NCI-H226 (cell line): ENCODE measurements at regions not wholly inside any gene's neighbourhood (a gene's known extent, or its start where the extent isn't known, plus 50 kb on each side); places are given as distances from the start of the nearest gene placed in this dataset.
"Not testable (repeated sequence)": the region's sequence is repeated elsewhere in the genome, so short reads cannot be mapped to it uniquely, and the experiment has no call there.

ENCODE experiments used
- DNase-seq: peaks from one replicate; pipeline ENCODE4 v3.0.0-alpha.2; 2015

- DNase-seq, result no peak
These were observed 132.9 kb upstream of the APCDD1 start for GRCh38 chr18:10321576-10321975.

GRCh38 chr18:10322004-10322403 is 132.4 kb upstream of the APCDD1 start:
- DNase-seq, result no peak

- DNase-seq, result no peak
These were observed 132.0 kb upstream of the APCDD1 start for GRCh38 chr18:10322435-10322834.

DNA sequence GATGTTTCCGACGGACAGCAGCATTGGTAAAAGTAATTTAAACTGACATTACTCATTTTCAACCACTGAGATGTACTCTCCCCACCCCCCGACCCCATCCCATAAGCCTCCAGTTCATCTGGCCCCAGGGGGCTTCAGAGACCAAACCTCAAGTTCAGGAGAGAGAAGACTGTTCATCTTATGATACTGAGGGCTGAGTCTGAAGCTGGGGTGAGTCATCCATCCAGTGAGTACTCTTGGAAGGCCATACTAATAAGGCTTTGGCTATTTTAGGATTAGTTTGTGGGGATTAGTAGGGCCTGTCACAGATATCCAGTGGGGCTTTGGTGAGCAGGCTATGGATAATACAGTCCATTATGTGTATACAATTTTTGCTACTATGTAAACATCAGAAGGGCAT is 125.3 kb upstream of the APCDD1 start:
- DNase-seq, result no peak

GRCh38 chr18:10330428-10330827 is 124.0 kb upstream of the APCDD1 start:
- no peak for DNase-seq

DNA sequence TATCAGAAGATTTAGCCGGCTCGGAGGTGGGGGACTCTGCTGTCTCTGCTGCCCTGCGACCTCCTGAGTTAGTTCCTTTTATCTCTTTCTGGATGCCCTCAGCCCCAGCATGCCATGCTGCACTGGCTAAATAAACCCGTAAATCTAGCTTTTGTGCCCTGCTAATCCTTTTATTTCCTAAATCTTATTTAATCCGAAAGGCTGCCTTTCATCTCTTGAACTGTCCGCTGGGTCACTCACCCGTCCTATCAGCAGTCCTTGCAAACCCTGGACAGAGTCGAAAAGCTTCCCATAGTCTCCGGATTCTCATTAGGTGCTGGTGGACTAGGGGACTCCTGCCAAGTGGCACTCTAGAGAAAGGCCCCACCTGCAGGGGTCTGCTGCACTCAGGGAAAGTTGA is 122.0 kb upstream of the APCDD1 start:
- DNase-seq, result no peak

- DNase-seq, result no peak
These were observed 117.6 kb upstream of the APCDD1 start for GRCh38 chr18:10336749-10337350.

- no peak for DNase-seq
These were observed 113.6 kb upstream of the APCDD1 start for GRCh38 chr18:10340821-10341220.

GRCh38 chr18:10343778-10344177 is 110.7 kb upstream of the APCDD1 start:
- DNase-seq, result no peak

DNA sequence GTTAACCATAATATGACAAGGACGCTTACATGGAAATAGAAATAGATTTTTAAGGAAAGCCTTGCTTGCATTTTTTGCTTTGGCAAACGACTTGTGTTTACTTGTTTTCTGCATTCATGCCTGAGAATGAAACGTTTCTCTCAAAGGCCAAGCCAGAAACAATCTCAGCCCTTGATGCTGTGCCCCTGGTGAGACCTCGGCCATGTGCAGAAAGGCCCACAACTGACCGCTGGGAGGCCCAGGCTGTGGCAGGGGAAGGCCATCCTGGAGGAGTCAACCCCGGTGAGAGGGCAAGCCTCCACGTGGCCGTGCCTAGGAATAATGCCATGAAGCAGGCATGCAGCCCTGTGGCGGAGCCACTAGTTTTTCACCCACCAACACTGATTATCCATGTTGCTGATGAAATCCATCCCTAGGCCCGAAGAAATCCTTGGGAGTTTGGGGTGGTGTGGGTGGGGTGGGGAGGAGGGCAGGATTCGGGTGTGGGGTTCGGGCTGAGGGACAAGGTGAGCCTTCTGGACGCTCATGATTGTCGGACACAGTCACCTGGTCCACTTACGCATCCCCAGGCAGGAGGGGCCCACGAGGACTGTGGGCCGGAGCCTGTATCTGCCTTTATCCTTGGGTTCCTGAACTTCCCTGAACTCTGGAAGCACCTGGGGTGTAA is 107.6 kb upstream of the APCDD1 start:
- DNase-seq, result no peak

GRCh38 chr18:10349561-10349960 is 104.9 kb upstream of the APCDD1 start:
- DNase-seq, result no peak

GRCh38 chr18:10350661-10351060 is 103.8 kb upstream of the APCDD1 start:
- DNase-seq, result no peak

- no peak for DNase-seq
These were observed 103.1 kb upstream of the APCDD1 start for GRCh38 chr18:10351219-10351818.

GRCh38 chr18:10351858-10352257 is 102.6 kb upstream of the APCDD1 start:
- no peak for DNase-seq

GRCh38 chr18:10352671-10353070 is 101.8 kb upstream of the APCDD1 start:
- no peak for DNase-seq

- no peak for DNase-seq
These were observed 100.6 kb upstream of the APCDD1 start for GRCh38 chr18:10353791-10354190.

GRCh38 chr18:10354241-10354811 is 100.1 kb upstream of the APCDD1 start:
- DNase-seq, result no peak

- no peak for DNase-seq
These were observed 99.5 kb upstream of the APCDD1 start for GRCh38 chr18:10354890-10355289.

DNA sequence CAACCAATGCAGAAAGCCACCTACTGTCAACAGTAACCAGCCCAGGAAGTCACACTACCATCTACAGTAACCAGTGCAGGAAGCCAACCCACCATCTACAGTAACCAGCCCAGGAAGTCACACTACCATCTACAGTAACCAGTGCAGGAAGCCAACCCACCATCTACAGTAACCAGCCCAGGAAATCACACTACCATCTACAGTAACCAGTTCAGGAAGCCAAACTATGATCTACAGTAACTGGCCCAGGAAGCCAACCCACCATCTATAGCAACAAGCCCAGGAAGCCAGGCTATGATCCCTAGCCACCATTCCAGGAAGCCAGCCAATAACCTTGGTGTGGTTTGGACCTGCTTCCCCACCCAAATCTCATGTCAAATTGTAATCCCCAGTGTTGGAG is 97.4 kb upstream of the APCDD1 start:
- not testable (repeated sequence) for DNase-seq

- DNase-seq, result no peak
These were observed 92.8 kb upstream of the APCDD1 start for GRCh38 chr18:10361660-10362059.

DNA sequence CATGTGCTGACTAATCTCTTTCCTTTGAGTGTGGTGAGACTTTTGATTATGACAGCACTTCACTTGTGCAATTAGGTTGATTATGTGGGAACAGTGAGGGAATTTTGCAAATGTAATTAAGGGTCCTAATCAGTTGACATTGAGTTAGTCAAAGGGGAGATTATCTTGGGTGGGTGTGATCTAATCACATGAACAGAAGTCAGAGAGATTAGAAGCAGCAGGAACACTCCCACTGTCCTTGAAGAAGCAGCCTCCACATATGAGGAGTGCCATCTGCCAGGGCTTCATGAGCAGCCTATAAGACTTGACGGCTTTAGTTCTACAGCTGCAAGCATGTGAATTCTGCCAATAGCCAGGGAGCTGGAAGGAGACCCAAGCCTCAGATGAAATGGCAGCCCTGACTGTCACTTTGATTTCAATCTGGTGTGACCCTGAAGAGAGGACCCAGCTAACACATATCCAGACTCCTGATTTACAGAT is 89.4 kb upstream of the APCDD1 start:
- no peak for DNase-seq

DNA sequence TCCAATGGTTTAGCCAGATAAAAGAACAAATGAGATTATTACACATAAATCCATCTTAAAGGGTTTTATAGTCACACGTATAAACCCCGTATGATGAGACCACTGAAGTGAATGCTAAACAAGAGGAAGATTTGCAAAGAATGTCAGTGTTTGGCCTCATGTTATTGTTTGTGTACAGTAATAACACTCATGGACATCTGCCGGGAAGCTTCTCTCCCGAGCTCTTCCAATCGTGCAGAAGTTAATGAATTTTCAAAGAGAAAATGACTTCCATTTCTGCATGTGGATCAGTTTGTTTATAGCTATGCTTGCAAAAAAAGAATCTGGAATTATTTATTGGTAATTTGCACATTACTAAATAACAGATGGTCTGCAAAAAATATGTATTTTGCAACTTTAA is 88.5 kb upstream of the APCDD1 start:
- DNase-seq, result no peak

DNA sequence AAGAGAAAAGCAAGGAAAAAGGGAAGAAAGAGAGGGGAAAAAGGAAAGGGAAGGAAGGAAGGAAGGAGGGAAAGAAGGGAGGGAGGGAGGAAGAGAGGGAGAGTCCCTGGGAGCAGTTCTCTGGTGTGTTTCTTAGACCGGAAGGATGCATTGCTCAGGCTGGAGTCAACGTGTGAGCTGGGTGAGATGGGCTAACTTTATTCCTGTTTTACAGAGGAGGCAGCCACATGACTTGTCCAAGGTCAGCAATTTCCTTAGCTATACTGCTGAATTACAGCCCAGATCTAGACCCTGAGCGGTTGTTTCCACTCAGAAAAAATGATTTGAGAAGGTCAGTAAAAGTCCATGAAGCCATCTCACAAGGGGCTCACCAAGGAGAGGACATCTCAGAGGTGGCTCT is 86.6 kb upstream of the APCDD1 start:
- DNase-seq, result no peak
